IPS-18a (cell line): ENCODE measurements at regions not wholly inside any gene's neighbourhood (a gene's known extent, or its start where the extent isn't known, plus 50 kb on each side); places are given as distances from the start of the nearest gene placed in this dataset.

ENCODE experiments used
- H3K27ac ChIP-seq: one replicate; pipeline ENCODE4 v1.5.1; 2013; ENCODE audit warnings: low read length
- H3K27me3 ChIP-seq: one replicate; pipeline ENCODE4 v1.6.1; 2013; ENCODE audit warnings: mild to moderate bottlenecking, low read length; ENCODE audit not compliant: control insufficient read depth, insufficient read depth
- H3K36me3 ChIP-seq: one replicate; pipeline ENCODE4 v1.6.1; 2013; ENCODE audit warnings: low read depth, low read length; ENCODE audit not compliant: control insufficient read depth
- H3K4me1 ChIP-seq: one replicate; pipeline ENCODE4 v1.6.1; 2013; ENCODE audit warnings: low read depth, low read length; ENCODE audit not compliant: control insufficient read depth
- H3K4me3 ChIP-seq: one replicate; pipeline ENCODE4 v1.5.1; 2013; ENCODE audit warnings: low read length
- H3K9ac ChIP-seq: one replicate; pipeline ENCODE4 v1.6.1; 2013; ENCODE audit warnings: mild to moderate bottlenecking, low read length, moderate library complexity
- H3K9me3 ChIP-seq: one replicate; pipeline ENCODE4 v1.6.1; 2013; ENCODE audit warnings: low read depth, low read length; ENCODE audit not compliant: control insufficient read depth

GRCh38 chr10:3016016-3016415, 51.3 kb upstream of the PFKP start:
- no peak overlapping the region for H3K9ac ChIP-seq
- no peaks in the 10 kb centered on the region for H3K4me1 ChIP-seq
- no peaks in the 10 kb centered on the region for H3K36me3 ChIP-seq
- H3K27me3 ChIP-seq = no peaks in the 10 kb centered on the region
- H3K4me3 ChIP-seq = no peak overlapping the region
- H3K9me3 ChIP-seq = no peaks in the 10 kb centered on the region
- H3K27ac ChIP-seq = no peak overlapping the region

GRCh38 chr10:3014968-3015367, 52.4 kb upstream of the PFKP start:
- Histone ChIP-seq H3K4me1 (peaks cover 3% of the 10 kb centered on the region), H3K36me3 (no peaks in the 10 kb centered on the region), H3K9me3 (no peaks in the 10 kb centered on the region), H3K27ac (no peak overlapping the region), H3K27me3 (no peaks in the 10 kb centered on the region), H3K9ac (no peak overlapping the region), H3K4me3 (no peak overlapping the region)

GRCh38 chr10:3012223-3012622, 55.1 kb upstream of the PFKP start:
- Histone ChIP-seq H3K9ac (no peak overlapping the region), H3K27ac (no peak overlapping the region), H3K4me3 (no peak overlapping the region), H3K4me1 (peaks cover 4% of the 10 kb centered on the region), H3K27me3 (no peaks in the 10 kb centered on the region), H3K9me3 (no peaks in the 10 kb centered on the region), H3K36me3 (no peaks in the 10 kb centered on the region)

GRCh38 chr10:3010816-3011460, 56.4 kb upstream of the PFKP start:
- Histone ChIP-seq H3K9me3 (no peaks in the 10 kb centered on the region), H3K36me3 (no peaks in the 10 kb centered on the region), H3K4me1 (peaks cover 4% of the 10 kb centered on the region), H3K27me3 (no peaks in the 10 kb centered on the region), H3K27ac (no peak overlapping the region), H3K4me3 (no peak overlapping the region), H3K9ac (no peak overlapping the region)

GRCh38 chr10:3010334-3010733, 57.0 kb upstream of the PFKP start:
- Histone ChIP-seq H3K36me3 (no peaks in the 10 kb centered on the region), H3K4me1 (peaks cover 4% of the 10 kb centered on the region), H3K4me3 (no peak overlapping the region), H3K9ac (no peak overlapping the region), H3K27me3 (no peaks in the 10 kb centered on the region), H3K9me3 (no peaks in the 10 kb centered on the region), H3K27ac (no peak overlapping the region)

GRCh38 chr10:3009341-3009740, 58.0 kb upstream of the PFKP start:
- Histone ChIP-seq H3K27me3 (no peaks in the 10 kb centered on the region), H3K9ac (no peak overlapping the region), H3K4me3 (no peak overlapping the region), H3K4me1 (peaks cover 4% of the 10 kb centered on the region), H3K27ac (no peak overlapping the region), H3K36me3 (no peaks in the 10 kb centered on the region), H3K9me3 (no peaks in the 10 kb centered on the region)

- Histone ChIP-seq H3K36me3 (no peaks in the 10 kb centered on the region), H3K4me1 (peaks cover 4% of the 10 kb centered on the region), H3K27me3 (no peaks in the 10 kb centered on the region), H3K9ac (no peak overlapping the region), H3K27ac (no peak overlapping the region), H3K4me3 (no peak overlapping the region), H3K9me3 (no peaks in the 10 kb centered on the region)
Measured at GRCh38 chr10:3008518-3009195, 58.7 kb upstream of the PFKP start.

GRCh38 chr10:3006607-3007006, 60.7 kb upstream of the PFKP start:
- Histone ChIP-seq H3K9ac (no peak overlapping the region), H3K9me3 (no peaks in the 10 kb centered on the region), H3K4me1 (peaks cover 4% of the 10 kb centered on the region), H3K27me3 (no peaks in the 10 kb centered on the region), H3K4me3 (no peak overlapping the region), H3K27ac (no peak overlapping the region), H3K36me3 (no peaks in the 10 kb centered on the region)

- no peaks in the 10 kb centered on the region for H3K36me3 ChIP-seq
- H3K27me3 ChIP-seq = no peaks in the 10 kb centered on the region
- H3K9me3 ChIP-seq = no peaks in the 10 kb centered on the region
- H3K4me1 ChIP-seq = peaks cover 4% of the 10 kb centered on the region
- no peak overlapping the region for H3K4me3 ChIP-seq
- no peak overlapping the region for H3K27ac ChIP-seq
- no peak overlapping the region for H3K9ac ChIP-seq
Measured at GRCh38 chr10:3006093-3006492, 61.3 kb upstream of the PFKP start.

GRCh38 chr10:3002304-3002703, 65.0 kb upstream of the PFKP start:
- no peak overlapping the region for H3K27ac ChIP-seq
- H3K9me3 ChIP-seq = no peaks in the 10 kb centered on the region
- no peak overlapping the region for H3K4me3 ChIP-seq
- H3K9ac ChIP-seq = no peak overlapping the region
- H3K4me1 ChIP-seq = no peaks in the 10 kb centered on the region
- H3K36me3 ChIP-seq = no peaks in the 10 kb centered on the region
- no peaks in the 10 kb centered on the region for H3K27me3 ChIP-seq

- Histone ChIP-seq H3K9ac (no peak overlapping the region), H3K4me1 (no peaks in the 10 kb centered on the region), H3K4me3 (no peak overlapping the region)
Measured at GRCh38 chr10:3000048-3000447, 67.3 kb upstream of the PFKP start.

More at GRCh38 chr10:3000048-3000447, 67.3 kb upstream of the PFKP start:
- H3K9me3 ChIP-seq = no peaks in the 10 kb centered on the region
- no peaks in the 10 kb centered on the region for H3K36me3 ChIP-seq
- no peak overlapping the region for H3K27ac ChIP-seq
- H3K27me3 ChIP-seq = no peaks in the 10 kb centered on the region
